HEK293T (cell line): ENCODE measurements at regions not wholly inside any gene's neighbourhood (a gene's known extent, or its start where the extent isn't known, plus 50 kb on each side); places are given as distances from the start of the nearest gene placed in this dataset.
A peak's percentile ranks its signal among the peaks of the same experiment; 100 is the strongest.

Experiments used
- CTCF ChIA-PET: fragments of 350-600 bp; formaldehyde crosslinking; extraction: SDS; loops from one replicate; lab custom pipeline; 2021; ENCODE audit warnings: antibody characterized with exemption, inconsistent platforms; lab: Yijun Ruan, JAX
- POLR2A ChIA-PET: fragments of 350-600 bp; formaldehyde crosslinking; extraction: SDS; loops from one replicate; lab custom pipeline; 2020; ENCODE audit warnings: antibody characterized with exemption, inconsistent platforms; lab: Yijun Ruan, JAX
- DNase-seq: peaks from one replicate; pipeline ENCODE4 v3.0.0; 2012; ENCODE audit warnings: mixed read lengths; ENCODE audit errors: extremely low spot score
- ARNT ChIP-seq: fragments of 450-650 bp; IDR thresholded peaks from 2 replicates; pipeline ENCODE4 v1.6.1; 2017; ENCODE audit warnings: mild to moderate bottlenecking
- BHLHE40 ChIP-seq: fragments of 450-650 bp; IDR thresholded peaks from 2 replicates; pipeline ENCODE4 v1.6.1; 2016; ENCODE audit warnings: mild to moderate bottlenecking, moderate library complexity, borderline replicate concordance
- CTBP1 ChIP-seq: fragments of 450-650 bp; IDR thresholded peaks from 2 replicates; pipeline ENCODE4 v1.6.1; 2016; ENCODE audit warnings: borderline replicate concordance
- ELF4 ChIP-seq: fragments of 450-650 bp; IDR thresholded peaks from 2 replicates; pipeline ENCODE4 v1.6.1; 2017; ENCODE audit warnings: antibody characterized with exemption
- FOXK2 ChIP-seq: fragments of 450-650 bp; IDR thresholded peaks from 2 replicates; pipeline ENCODE4 v1.6.1; 2016; ENCODE audit warnings: mild to moderate bottlenecking
- HDGF ChIP-seq: fragments of 450-650 bp; IDR thresholded peaks from 2 replicates; pipeline ENCODE4 v1.6.1; 2017; ENCODE audit warnings: antibody characterized with exemption, borderline replicate concordance
- LEF1 ChIP-seq: fragments of 450-650 bp; IDR thresholded peaks from 2 replicates; pipeline ENCODE4 v1.6.1; 2017; ENCODE audit warnings: mild to moderate bottlenecking, borderline replicate concordance
- NFRKB ChIP-seq: fragments of 450-650 bp; IDR thresholded peaks from 2 replicates; pipeline ENCODE4 v1.6.1; 2016; ENCODE audit warnings: mild to moderate bottlenecking, moderate library complexity
- PKNOX1 ChIP-seq: fragments of 450-650 bp; IDR thresholded peaks from 2 replicates; pipeline ENCODE4 v1.6.1; 2016
- SP1 ChIP-seq: fragments of 450-650 bp; IDR thresholded peaks from 2 replicates; pipeline ENCODE4 v1.6.1; 2017
- SUZ12 ChIP-seq: fragments of 450-650 bp; IDR thresholded peaks from 2 replicates; pipeline ENCODE4 v1.6.1; 2016; ENCODE audit warnings: mild to moderate bottlenecking
- TARDBP ChIP-seq: fragments of 450-650 bp; IDR thresholded peaks from 2 replicates; pipeline ENCODE4 v1.6.1; 2016
- ZNF384 ChIP-seq: fragments of 450-650 bp; IDR thresholded peaks from 2 replicates; pipeline ENCODE4 v1.6.1; 2016

GRCh38 chr14:106875503-106875902 is 1349.1 kb downstream of the TMEM121 start:
- ChIA-PET CTCF (interaction anchor here (0.5 to 0.6 kb wide), 2 partner anchors 204 to 409 kb away, joined by 3 to 11 read pairs; no protein-coding TSS in a partner anchor), POLR2A (no interaction called here)
- DNase-seq: no peak
- no peak for TF ChIP-seq LEF1
- TF ChIP-seq BHLHE40: no peak
- TF ChIP-seq FOXK2: no peak
- no peak for TF ChIP-seq ZNF384
- no peak for TF ChIP-seq PKNOX1
- TF ChIP-seq SUZ12: no peak
- TF ChIP-seq ELF4: no peak
- TF ChIP-seq TARDBP: no peak
- no peak for TF ChIP-seq ARNT
- no peak for TF ChIP-seq HDGF

GRCh38 chr14:106876711-106877110 is 1350.3 kb downstream of the TMEM121 start:
- ChIA-PET CTCF (no interaction called here), POLR2A (no interaction called here)
- no peak for DNase-seq
- no peak for TF ChIP-seq SP1
- no peak for TF ChIP-seq FOXK2
- TF ChIP-seq ZNF384: no peak
- TF ChIP-seq SUZ12: no peak

GRCh38 chr14:106877517-106877916 is 1351.1 kb downstream of the TMEM121 start:
- CTCF ChIA-PET: no interaction called here
- no peak for DNase-seq
- POLR2A ChIA-PET: no interaction called here
- no peak for TF ChIP-seq ARNT

- POLR2A ChIA-PET: no interaction called here
Observed at GRCh38 chr14:106879241-106879640, 1352.9 kb downstream of the TMEM121 start.

GRCh38 chr14:106883218-106883692 is 1356.9 kb downstream of the TMEM121 start:
- no peak for TF ChIP-seq PKNOX1
- TF ChIP-seq CTBP1: no peak
- no peak for TF ChIP-seq FOXK2
- TF ChIP-seq NFRKB: no peak
- TF ChIP-seq ELF4: no peak
- no peak for TF ChIP-seq SUZ12
- TF ChIP-seq LEF1: no peak
- no peak for TF ChIP-seq HDGF
- POLR2A ChIA-PET: no interaction called here
- no peak for DNase-seq
- CTCF ChIA-PET: no interaction called here

More at GRCh38 chr14:106879241-106879640, 1352.9 kb downstream of the TMEM121 start:
- TF ChIP-seq HDGF (no peak), SUZ12 (no peak), PKNOX1 (peak; percentile 77)
- DNase-seq: no peak
- CTCF ChIA-PET: no interaction called here
